H1 (cell line): ENCODE measurements at regions not wholly inside any gene's neighbourhood (a gene's known extent, or its start where the extent isn't known, plus 50 kb on each side); places are given as distances from the start of the nearest gene placed in this dataset.

ENCODE experiments used
- CTCF ChIA-PET: fragments of 300-600 bp; sonication (Branson Sonifier 250); formaldehyde crosslinking; loops from one replicate; lab custom pipeline; 2021; ENCODE audit not compliant: partially characterized antibody; lab: Charles Lee
- POLR2A ChIA-PET: fragments of 300-600 bp; sonication (Branson Sonifier 250); formaldehyde crosslinking; loops from one replicate; lab custom pipeline; 2021; ENCODE audit warnings: inconsistent platforms; ENCODE audit not compliant: partially characterized antibody; lab: Charles Lee
- DNase-seq, 2 experiments: peaks; one replicate each; pipeline versions ENCODE4 v3.0.0 to v3.0.0-alpha.2; 2010 to 2022; ENCODE audit warnings: low spot score in 2 of 2, low read depth in 1 of 2, mixed read lengths in 1 of 2
- FAIRE-seq: peaks from 2 replicates; lab custom pipeline; 2011; peaks lifted over from hg19 to GRCh38; lab: Jason Lieb, UNC
- H2AFZ ChIP-seq: 2 replicates; pipeline ENCODE4 v1.8.1; 2012; ENCODE audit warnings: low read length, inconsistent platforms
- H2AK5ac ChIP-seq: 2 replicates; pipeline ENCODE4 v1.6.1; 2013; ENCODE audit warnings: low read depth, low read length
- H2BK120ac ChIP-seq: replicated peaks from 2 replicates; pipeline ENCODE3; 2013; ENCODE audit warnings: low read depth, low read length, inconsistent platforms
- H2BK12ac ChIP-seq: 2 replicates; pipeline ENCODE4 v1.6.1; 2013; ENCODE audit warnings: low read depth, low read length
- H2BK15ac ChIP-seq: 2 replicates; pipeline ENCODE4 v1.6.1; 2013; ENCODE audit warnings: low read length
- H2BK20ac ChIP-seq: 2 replicates; pipeline ENCODE4 v1.6.1; 2013; ENCODE audit warnings: low read length
- H2BK5ac ChIP-seq: 2 replicates; pipeline ENCODE4 v1.6.1; 2013; ENCODE audit warnings: low read depth, low read length
- H3K14ac ChIP-seq: 2 replicates; pipeline ENCODE4 v1.6.1; 2013; ENCODE audit warnings: inconsistent platforms; ENCODE audit not compliant: insufficient read length
- H3K18ac ChIP-seq: 2 replicates; pipeline ENCODE4 v1.6.1; 2013; ENCODE audit warnings: low read length; ENCODE audit errors: extremely low read depth
- H3K23ac ChIP-seq: 2 replicates; pipeline ENCODE4 v1.6.1; 2013; ENCODE audit warnings: inconsistent platforms; ENCODE audit not compliant: insufficient read length
- H3K23me2 ChIP-seq: 2 replicates; pipeline ENCODE4 v1.6.1; 2013; ENCODE audit warnings: low read depth, low read length
- H3K27ac ChIP-seq: 2 replicates; pipeline ENCODE4 v1.6.1; 2011; ENCODE audit warnings: low read depth, low read length, inconsistent platforms
- H3K27me3 ChIP-seq, 4 experiments: replicated peaks in 1 of 4; 1 replicate in 1 of 4; 2 replicates in 3 of 4; pipeline versions ENCODE4 v1.6.1 to v1.8.1; 2011 to 2013; ENCODE audit warnings: low read length in 3 of 4, mild to moderate bottlenecking in 3 of 4, inconsistent platforms in 2 of 4, mixed read lengths in 2 of 4, moderate library complexity in 1 of 4; ENCODE audit not compliant: control insufficient read depth in 3 of 4, insufficient read depth in 3 of 4; ENCODE audit errors: extremely low read depth in 1 of 4
- H3K36me3 ChIP-seq, 4 experiments: 2 replicates each; pipeline versions ENCODE4 v1.6.1 to v1.8.1; 2011 to 2013; ENCODE audit warnings: mild to moderate bottlenecking in 4 of 4, low read length in 3 of 4, moderate library complexity in 2 of 4, control low read depth in 1 of 4, inconsistent platforms in 1 of 4; ENCODE audit not compliant: insufficient read depth in 4 of 4, control insufficient read depth in 2 of 4
- H3K4ac ChIP-seq: replicated peaks from 2 replicates; pipeline ENCODE3; 2013; ENCODE audit warnings: low read length, low read depth, mixed read lengths, inconsistent platforms; ENCODE audit not compliant: insufficient read length
- H3K4me1 ChIP-seq, 4 experiments: replicated peaks in 1 of 4; 1 replicate in 1 of 4; 2 replicates in 3 of 4; pipeline versions ENCODE4 v1.6.1 to v1.8.1; 2011 to 2013; ENCODE audit warnings: low read length in 3 of 4, inconsistent platforms in 2 of 4, mixed read lengths in 1 of 4; ENCODE audit not compliant: insufficient read depth in 4 of 4, control insufficient read depth in 3 of 4
- H3K4me2 ChIP-seq, 2 experiments: 2 replicates each; pipeline versions ENCODE4 v1.6.1 to v1.8.1; 2011 to 2013; ENCODE audit warnings: low read depth in 2 of 2, low read length in 2 of 2, control low read depth in 1 of 2, inconsistent platforms in 1 of 2, mild to moderate bottlenecking in 1 of 2; ENCODE audit not compliant: insufficient read depth in 1 of 2
- H3K4me3 ChIP-seq, 4 experiments: fragments of 200-600, 300-600 bp in 1 of 4; sonication (generic), shearing (Covaris generic), sonication (Bioruptor Twin) in 1 of 4; 2 replicates each; pipeline versions ENCODE4 v1.5.1 to v1.8.1; 2011 to 2016; ENCODE audit warnings: low read length in 4 of 4, low read depth in 3 of 4, control low read depth in 2 of 4, inconsistent platforms in 2 of 4, mild to moderate bottlenecking in 2 of 4, mixed read lengths in 1 of 4, moderate library complexity in 1 of 4; ENCODE audit not compliant: insufficient read depth in 2 of 4; ENCODE audit errors: extremely low read depth in 1 of 4
- H3K56ac ChIP-seq: replicated peaks from 2 replicates; pipeline ENCODE3; 2013; ENCODE audit warnings: low read depth, mild to moderate bottlenecking, mixed read lengths, low read length, inconsistent platforms; ENCODE audit not compliant: insufficient read length
- H3K79me1 ChIP-seq: 2 replicates; pipeline ENCODE4 v1.6.1; 2013; ENCODE audit warnings: low read depth, low read length, control low read depth
- H3K79me2 ChIP-seq, 2 experiments: 2 replicates each; pipeline versions ENCODE4 v1.6.1 to v1.8.1; 2012 to 2013; ENCODE audit warnings: low read length in 2 of 2, mild to moderate bottlenecking in 2 of 2, inconsistent platforms in 1 of 2; ENCODE audit not compliant: insufficient read depth in 2 of 2, control insufficient read depth in 1 of 2
- H3K9ac ChIP-seq, 4 experiments: replicated peaks in 1 of 4; 1 replicate in 1 of 4; 2 replicates in 3 of 4; pipeline versions ENCODE4 v1.6.1 to v1.8.1; 2011 to 2013; ENCODE audit warnings: low read depth in 3 of 4, low read length in 3 of 4, control low read depth in 2 of 4, mild to moderate bottlenecking in 2 of 4, moderate library complexity in 2 of 4, inconsistent platforms in 1 of 4; ENCODE audit errors: extremely low read depth in 1 of 4
- H3K9me3 ChIP-seq, 2 experiments: 2 replicates each; pipeline versions ENCODE4 v1.6.1 to v1.8.1; 2012 to 2013; ENCODE audit warnings: mild to moderate bottlenecking in 2 of 2, moderate library complexity in 2 of 2, control low read depth in 1 of 2, inconsistent platforms in 1 of 2, low read depth in 1 of 2, low read length in 1 of 2, mixed read lengths in 1 of 2; ENCODE audit not compliant: insufficient read depth in 2 of 2
- H4K20me1 ChIP-seq, 2 experiments: replicated peaks in 1 of 2; 2 replicates each; pipeline versions ENCODE3 to v1.8.1; 2011 to 2013; ENCODE audit warnings: inconsistent platforms in 2 of 2, low read length in 2 of 2, mild to moderate bottlenecking in 1 of 2; ENCODE audit not compliant: insufficient read depth in 2 of 2, control insufficient read depth in 1 of 2
- H4K5ac ChIP-seq: 2 replicates; pipeline ENCODE4 v1.6.1; 2013; ENCODE audit warnings: low read length, low read depth, mixed read lengths, inconsistent platforms; ENCODE audit not compliant: insufficient read length
- H4K8ac ChIP-seq: 2 replicates; pipeline ENCODE4 v1.8.0; 2013; ENCODE audit warnings: mild to moderate bottlenecking, moderate library complexity, low read length, inconsistent platforms; ENCODE audit not compliant: insufficient read depth; ENCODE audit errors: extremely low read depth
- H4K91ac ChIP-seq: replicated peaks from 2 replicates; pipeline ENCODE3; 2013; ENCODE audit warnings: low read length, mixed read lengths, inconsistent platforms; ENCODE audit not compliant: insufficient read length
- ATF2 ChIP-seq: IDR thresholded peaks from 2 replicates; pipeline ENCODE4 v1.6.1; 2012; ENCODE audit warnings: low read length, inconsistent platforms
- ATF3 ChIP-seq: IDR thresholded peaks from 2 replicates; pipeline ENCODE4 v1.6.1; 2011; ENCODE audit warnings: low read depth, mild to moderate bottlenecking, low read length; ENCODE audit not compliant: insufficient read depth
- BRCA1 ChIP-seq: IDR thresholded peaks from 2 replicates; pipeline ENCODE4 v1.6.1; 2012; ENCODE audit warnings: low read depth, low read length, improper control_type of control experiment
- GTF2F1 ChIP-seq: IDR thresholded peaks from 2 replicates; pipeline ENCODE4 v1.6.1; 2012; ENCODE audit warnings: low read depth, low read length, improper control_type of control experiment, borderline replicate concordance
- HDAC6 ChIP-seq: IDR thresholded peaks from one replicate; pipeline ENCODE4 v1.7.1; 2012; ENCODE audit warnings: low read depth, mild to moderate bottlenecking, inconsistent platforms, low read length, moderate library complexity
- NANOG ChIP-seq: IDR thresholded peaks from 2 replicates; pipeline ENCODE4 v1.6.1; 2011; ENCODE audit warnings: low read length, low read depth, mild to moderate bottlenecking, inconsistent platforms; ENCODE audit not compliant: insufficient read depth, poor library complexity, severe bottlenecking
- RBBP5 ChIP-seq: IDR thresholded peaks from 2 replicates; pipeline ENCODE4 v1.7.1; 2012; ENCODE audit warnings: low read depth, mild to moderate bottlenecking, inconsistent platforms, low read length, moderate library complexity, borderline replicate concordance
- SRF ChIP-seq: IDR thresholded peaks from 2 replicates; pipeline ENCODE4 v1.6.1; 2011; ENCODE audit warnings: mild to moderate bottlenecking, low read depth, low read length, moderate library complexity
- TAF1 ChIP-seq: IDR thresholded peaks from 2 replicates; pipeline ENCODE4 v1.6.1; 2011; ENCODE audit warnings: mild to moderate bottlenecking, low read depth, low read length
- TCF12 ChIP-seq: IDR thresholded peaks from 2 replicates; pipeline ENCODE4 v1.6.1; 2011; ENCODE audit warnings: low read depth, mild to moderate bottlenecking, low read length
- WGBS, 2 experiments: shearing (Covaris generic) in 1 of 2; methylation state at CpG; one replicate each; pipeline versions ENCODE4 v1.1.6 to v1.1.7; 2013 to 2015; ENCODE audit warnings: low lambda C conversion rate in 2 of 2, mixed read lengths in 2 of 2, inconsistent platforms in 1 of 2, low coverage in 1 of 2, missing lambda C conversion rate in 1 of 2; ENCODE audit not compliant: insufficient replicate concordance in 2 of 2, insufficient coverage in 1 of 2, insufficient read length in 1 of 2; ENCODE audit errors: extremely low coverage in 1 of 2, missing lambda C conversion rate in 1 of 2; 5-methylcytosine and 5-hydroxymethylcytosine counted together

GRCh38 chr4:123858465-123858864 lies 461.9 kb downstream of the SPRY1 start:
- Histone ChIP-seq H2AFZ (no peak overlapping the region), H2BK12ac (no peak overlapping the region), H4K91ac (peak overlapping the region; percentile 16), H4K5ac (no peak overlapping the region), H4K8ac (no peak overlapping the region), H3K27me3 (no peaks in the 10 kb centered on the region), H2AK5ac (no peak overlapping the region), H3K4ac (no peak overlapping the region), H3K23ac (no peak overlapping the region), H2BK120ac (peak overlapping the region; percentile 60), H3K14ac (no peak overlapping the region), H3K79me2 (no peaks in the 10 kb centered on the region), H3K79me1 (no peaks in the 10 kb centered on the region), H3K36me3 (no peaks in the 10 kb centered on the region), H2BK20ac (no peak overlapping the region), H3K23me2 (no peaks in the 10 kb centered on the region), H2BK15ac (no peak overlapping the region), H3K4me2 (no peak overlapping the region), H4K20me1 (no peaks in the 10 kb centered on the region), H3K4me3 (no peak overlapping the region), H3K9ac (no peak overlapping the region), H2BK5ac (no peak overlapping the region), H3K56ac (no peak overlapping the region), H3K9me3 (no peaks in the 10 kb centered on the region), H3K27ac (no peak overlapping the region), H3K4me1 (peaks cover 0 to 7% (median 1%) of the 10 kb centered on the region in 4 experiments; a peak in 2 of 7 replicates), H3K18ac (no peak overlapping the region)
- WGBS, 2 experiments = 81% methylated on average over 1 of the region's 1 CpG; no CpG with 5 or more reads in 1 of the 2 experiments
- DNase-seq (no peak), FAIRE-seq (no peak)
- ChIA-PET CTCF (no interaction called here), POLR2A (interaction anchor here (0.6 kb wide), 1 partner anchor 21 kb away, joined by 3 read pairs; no protein-coding TSS in a partner anchor)
- TF ChIP-seq TAF1 (no peak), SRF (no peak), GTF2F1 (no peak), BRCA1 (no peak), TCF12 (no peak), RBBP5 (no peak), ATF3 (no peak), HDAC6 (no peak), ATF2 (no peak), NANOG (no peak)
